ENCODE measurements at regions not wholly inside any gene's neighbourhood (a gene's known extent, or its start where the extent isn't known, plus 50 kb on each side); places are given as distances from the start of the nearest gene placed in this dataset.

DNA sequence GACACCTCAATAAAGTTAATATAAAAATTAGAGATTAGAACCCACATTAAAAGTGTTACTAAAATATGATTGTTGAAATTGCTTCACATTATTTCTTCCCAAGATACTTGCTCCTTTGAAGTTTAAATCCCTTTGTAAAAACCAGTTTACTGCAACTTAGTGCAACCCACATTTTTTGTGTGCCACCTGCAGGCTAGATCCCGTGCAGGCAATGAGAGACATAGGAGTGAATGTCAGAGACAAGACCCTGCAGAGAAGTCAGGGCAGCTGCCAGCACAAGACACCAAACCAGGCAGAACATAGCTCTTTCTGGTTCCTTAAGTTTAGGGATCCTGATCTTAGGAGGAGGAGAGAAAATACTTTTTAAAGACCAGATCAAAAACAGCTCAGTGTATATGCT is 142.8 kb upstream of the MTNR1B start:
- Histone ChIP-seq H3K79me1 (ENCODE audit: low read depth, low read length) (no peaks in the 10 kb centered on the region), H3K18ac (ENCODE audit: extremely low read depth, low read length) (no peak overlapping the region), H3K4me3 (ENCODE audit: extremely low read depth in 1 of 4, insufficient read depth in 2 of 4, low read depth in 3 of 4, low read length in 4 of 4) (no peak overlapping the region), H3K14ac (ENCODE audit: insufficient read length) (no peak overlapping the region), H3K4ac (replicated peaks; ENCODE audit: insufficient read length, low read depth, low read length) (no peak overlapping the region), H3K56ac (replicated peaks; ENCODE audit: insufficient read length, low read depth, low read length) (no peak overlapping the region), H2AK5ac (ENCODE audit: low read depth, low read length) (no peak overlapping the region), H2BK12ac (ENCODE audit: low read depth, low read length) (no peak overlapping the region), H3K4me1 (replicated peaks in 1 of 4; ENCODE audit: control insufficient read depth in 3 of 4, insufficient read depth in 4 of 4, low read length in 3 of 4) (peaks cover 0 to 10% (median 0%) of the 10 kb centered on the region in 4 experiments; a peak in 1 of 7 replicates), H4K20me1 (replicated peaks in 1 of 2; ENCODE audit: control insufficient read depth in 1 of 2, insufficient read depth in 2 of 2, low read length in 2 of 2) (no peaks in the 10 kb centered on the region), H3K36me3 (ENCODE audit: control insufficient read depth in 2 of 4, insufficient read depth in 4 of 4, low read length in 3 of 4) (no peaks in the 10 kb centered on the region), H3K79me2 (ENCODE audit: control insufficient read depth in 1 of 2, insufficient read depth in 2 of 2, low read length in 2 of 2) (no peaks in the 10 kb centered on the region), H2BK20ac (ENCODE audit: low read length) (no peak overlapping the region), H2BK15ac (ENCODE audit: low read length) (no peak overlapping the region), H4K5ac (ENCODE audit: insufficient read length, low read depth, low read length) (no peak overlapping the region), H3K27ac (ENCODE audit: low read depth, low read length) (no peak overlapping the region), H2BK5ac (ENCODE audit: low read depth, low read length) (no peak overlapping the region), H3K23ac (ENCODE audit: insufficient read length) (no peak overlapping the region), H4K91ac (replicated peaks; ENCODE audit: insufficient read length, low read length) (no peak overlapping the region), H3K27me3 (replicated peaks in 1 of 4; ENCODE audit: control insufficient read depth in 3 of 4, extremely low read depth in 1 of 4, insufficient read depth in 3 of 4, low read length in 3 of 4) (no peaks in the 10 kb centered on the region), H2BK120ac (replicated peaks; ENCODE audit: low read depth, low read length) (no peak overlapping the region), H4K8ac (ENCODE audit: extremely low read depth, insufficient read depth, low read length) (no peak overlapping the region), H3K4me2 (ENCODE audit: insufficient read depth in 1 of 2, low read depth in 2 of 2, low read length in 2 of 2) (no peak overlapping the region), H3K23me2 (ENCODE audit: low read depth, low read length) (no peaks in the 10 kb centered on the region), H3K9me3 (ENCODE audit: insufficient read depth in 2 of 2, low read depth in 1 of 2, low read length in 1 of 2) (no peaks in the 10 kb centered on the region), H2AFZ (ENCODE audit: low read length) (no peak overlapping the region), H3K9ac (replicated peaks in 1 of 4; ENCODE audit: extremely low read depth in 1 of 4, low read depth in 3 of 4, low read length in 3 of 4) (no peak overlapping the region)
- POLR2A ChIA-PET (ENCODE audit: partially characterized antibody), result no interaction called here
- CTCF ChIA-PET (ENCODE audit: partially characterized antibody), result interaction anchor here (0.7 to 1.9 kb wide), 3 partner anchors 59 to 178 kb away, joined by 3 to 5 read pairs (median 4); no protein-coding TSS in a partner anchor
- WGBS, 2 experiments (ENCODE audit: extremely low coverage in 1 of 2, insufficient coverage in 1 of 2, insufficient read length in 1 of 2, insufficient replicate concordance in 2 of 2, low coverage in 1 of 2, low lambda C conversion rate in 2 of 2, missing lambda C conversion rate in 1 of 2), result 69% methylated on average over 1 of the region's 1 CpG; no CpG with 5 or more reads in 1 of the 2 experiments
- TF ChIP-seq HDAC6 (IDR thresholded peaks at IDR 0.05; ENCODE audit: low read depth, low read length) (no peak), TBP (IDR thresholded peaks at IDR 0.05; ENCODE audit: low read depth, low read length) (no peak), YY1 (IDR thresholded peaks at IDR 0.05; ENCODE audit: low read depth, low read length) (no peak), CBX8 (IDR thresholded peaks at IDR 0.05; ENCODE audit: borderline replicate concordance, low read depth, low read length) (no peak), RAD21 (IDR thresholded peaks at IDR 0.05 in 1 of 2, conservative IDR thresholded peaks at IDR 0.05 in 1 of 2; ENCODE audit: low read depth in 2 of 2, low read length in 2 of 2) (peak; percentile 20 to 41; a peak in 3 of 4 replicates), CTBP2 (IDR thresholded peaks at IDR 0.05; ENCODE audit: borderline replicate concordance, insufficient read depth, insufficient read length, low read length) (no peak), SIRT6 (IDR thresholded peaks at IDR 0.05; ENCODE audit: low read length) (no peak)
- DNase-seq (ENCODE audit: low read depth in 1 of 2, low spot score in 2 of 2), result no peak
- no peak for FAIRE-seq
